Sigmoid colon (tissue), 6 donors: ENCODE measurements at regions not wholly inside any gene's neighbourhood (a gene's known extent, or its start where the extent isn't known, plus 50 kb on each side); places are given as distances from the start of the nearest gene placed in this dataset.

Experiments used
- DNase-seq: peaks from one replicate; pipeline ENCODE4 v3.0.0-alpha.2; 2019
- H3K27ac ChIP-seq, 4 donors: fragments of 200-600 bp; sonication (generic); one replicate each; pipeline ENCODE4 v1.5.1; 2016 to 2019; ENCODE audit warnings: mild to moderate bottlenecking in 1 of 4
- H3K27me3 ChIP-seq, 3 donors: fragments of 200-600 bp; sonication (generic); one replicate each; pipeline ENCODE4 v1.5.1; 2019; ENCODE audit warnings: mild to moderate bottlenecking in 1 of 3
- H3K36me3 ChIP-seq, 4 donors: fragments of 200-600 bp; sonication (generic); one replicate each; pipeline ENCODE4 v1.5.1; 2016 to 2019
- H3K4me1 ChIP-seq, 4 donors: fragments of 200-600 bp; sonication (generic); one replicate each; pipeline ENCODE4 v1.5.1; 2017 to 2019
- H3K4me3 ChIP-seq, 4 donors: fragments of 200-600 bp; sonication (generic); one replicate each; pipeline ENCODE4 v1.5.1; 2017 to 2019; ENCODE audit warnings: mild to moderate bottlenecking in 2 of 4, moderate library complexity in 1 of 4
- H3K9me3 ChIP-seq, 4 donors: fragments of 200-600 bp in 3 of 4; sonication (generic) in 3 of 4; one replicate each; pipeline versions ENCODE4 v1.5.1 to v1.6.1; 2013 to 2019
- CTCF ChIP-seq, 4 experiments: fragments of 450-650 bp in 3 of 4; fragments of 200-600 bp in 1 of 4; IDR thresholded peaks; one replicate each; pipeline ENCODE4 v1.5.1; 2016 to 2019; ENCODE audit warnings: antibody characterized with exemption in 4 of 4, mild to moderate bottlenecking in 3 of 4, moderate library complexity in 2 of 4
- EP300 ChIP-seq, 4 donors: sonication (generic); formaldehyde crosslinking; IDR thresholded peaks; one replicate each; pipeline ENCODE4 v1.6.1; 2017; ENCODE audit warnings: antibody characterized with exemption in 4 of 4
- POLR2A ChIP-seq, 2 donors: fragments of 450-650 bp; IDR thresholded peaks; one replicate each; pipeline ENCODE4 v1.6.1; 2016; ENCODE audit warnings: antibody characterized with exemption in 2 of 2, mild to moderate bottlenecking in 2 of 2, moderate library complexity in 2 of 2
- POLR2AphosphoS5 ChIP-seq, 4 donors: sonication (generic); formaldehyde crosslinking; IDR thresholded peaks; one replicate each; pipeline ENCODE4 v1.6.1; 2017; ENCODE audit warnings: antibody characterized with exemption in 4 of 4
- WGBS, 2 donors: extraction: QIAGEN DNeasy Blood & Tissue Kit; methylation state at CpG; one replicate each; pipeline ENCODE4 v1.1.7; 2013; 5-methylcytosine and 5-hydroxymethylcytosine counted together
- intact Hi-C: fragments of 100-400 bp; cut with DNase I; formaldehyde crosslinking; loops from one replicate; pipeline ENCODE4 v1.15.1; 2023
- donor health status: healthy with polysubstance abuse.
- donor health status: healthy.

DNA sequence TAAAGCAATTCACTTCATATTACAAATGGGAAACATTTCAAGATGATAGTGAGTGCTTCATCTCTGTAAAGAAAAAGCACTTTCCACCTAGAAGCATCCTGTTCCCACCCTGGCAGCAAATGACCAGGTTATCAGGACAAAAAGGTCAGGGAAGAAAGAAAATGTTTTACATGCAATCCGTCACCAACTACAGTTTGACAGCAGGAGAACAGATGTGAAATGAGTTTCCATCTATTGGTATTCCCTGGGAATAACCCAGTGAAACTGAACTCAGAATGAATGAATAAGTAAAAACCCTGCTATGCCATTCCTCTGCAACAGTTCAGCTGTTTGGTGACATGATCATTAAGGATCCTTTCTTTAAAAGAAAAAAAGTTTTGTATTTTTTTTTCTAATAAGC is 67.6 kb downstream of the HTR1A start:
- H3K27ac ChIP-seq = no peak overlapping the region
- H3K4me3 ChIP-seq = no peak overlapping the region
- DNase-seq = no peak
- 64 to 86% methylated on average over 1 of the region's 1 CpG for WGBS, 2 donors
- no peaks in the 10 kb centered on the region for H3K36me3 ChIP-seq
- no peaks in the 10 kb centered on the region for H3K9me3 ChIP-seq
- TF ChIP-seq CTCF (IDR thresholded peaks at IDR 0.05) = no peak
- H3K4me1 ChIP-seq = no peaks in the 10 kb centered on the region
- intact Hi-C loops = no loop called here
- no peaks in the 10 kb centered on the region for H3K27me3 ChIP-seq

GRCh38 chr5:63878788-63879187 is 83.5 kb downstream of the HTR1A start:
- 47 to 70% methylated on average over 1 of the region's 1 CpG for WGBS, 2 donors
- TF ChIP-seq POLR2AphosphoS5 (IDR thresholded peaks at IDR 0.05) = no peak
- TF ChIP-seq EP300 (IDR thresholded peaks at IDR 0.05) = no peak
- TF ChIP-seq POLR2A (IDR thresholded peaks at IDR 0.05) = no peak
- TF ChIP-seq CTCF (IDR thresholded peaks at IDR 0.05) = no peak
- Histone ChIP-seq H3K27ac (no peak overlapping the region), H3K36me3 (no peaks in the 10 kb centered on the region), H3K4me3 (no peak overlapping the region), H3K9me3 (no peaks in the 10 kb centered on the region), H3K27me3 (no peaks in the 10 kb centered on the region), H3K4me1 (no peaks in the 10 kb centered on the region)
- DNase-seq = no peak
- intact Hi-C loops = no loop called here

GRCh38 chr5:63877961-63878360 is 84.3 kb downstream of the HTR1A start:
- TF ChIP-seq POLR2A (IDR thresholded peaks at IDR 0.05) = no peak
- TF ChIP-seq CTCF (IDR thresholded peaks at IDR 0.05) = no peak
- no peak for TF ChIP-seq POLR2AphosphoS5 (IDR thresholded peaks at IDR 0.05)
- TF ChIP-seq EP300 (IDR thresholded peaks at IDR 0.05) = no peak
- H3K36me3 ChIP-seq = no peaks in the 10 kb centered on the region
- H3K4me1 ChIP-seq = no peaks in the 10 kb centered on the region
- H3K27me3 ChIP-seq = no peaks in the 10 kb centered on the region
- no peak overlapping the region for H3K27ac ChIP-seq
- WGBS, 2 donors = 74 to 75% methylated on average over 2 of the region's 2 CpGs
- no peak overlapping the region for H3K4me3 ChIP-seq
- no peaks in the 10 kb centered on the region for H3K9me3 ChIP-seq
- DNase-seq = no peak
- intact Hi-C loops = no loop called here

DNA sequence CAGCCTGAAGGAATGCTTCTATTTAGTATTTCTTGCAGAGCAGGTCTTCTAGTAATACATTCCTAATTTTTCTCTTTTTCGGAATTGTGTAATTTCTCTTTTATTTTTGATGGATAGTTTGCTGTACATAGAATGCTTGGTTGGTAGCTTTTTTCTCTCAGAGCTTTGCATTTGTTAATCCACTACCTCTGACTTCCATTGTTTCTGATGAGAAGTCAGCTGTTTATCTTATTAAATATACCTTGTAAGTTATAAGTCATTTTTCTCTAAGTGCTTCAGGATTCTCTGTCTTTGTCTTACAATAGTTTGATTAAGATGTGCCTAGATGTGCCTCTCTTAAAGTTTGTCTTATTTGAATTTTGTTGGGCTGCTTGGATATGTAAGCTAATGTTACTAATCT is 101.9 kb downstream of the HTR1A start:
- no peak for DNase-seq
- WGBS, 2 donors = 89 to 97% methylated on average over 1 of the region's 1 CpG
- peaks cover 0 to 5% (median 0%) of the 10 kb centered on the region in 4 donors for H3K9me3 ChIP-seq
- intact Hi-C loops = no loop called here
- H3K4me3 ChIP-seq = no peak overlapping the region
- H3K4me1 ChIP-seq = no peaks in the 10 kb centered on the region
- TF ChIP-seq EP300 (IDR thresholded peaks at IDR 0.05) (no peak), POLR2AphosphoS5 (IDR thresholded peaks at IDR 0.05) (no peak), POLR2A (IDR thresholded peaks at IDR 0.05) (no peak), CTCF (IDR thresholded peaks at IDR 0.05) (no peak)
- H3K27me3 ChIP-seq = no peaks in the 10 kb centered on the region
- no peak overlapping the region for H3K27ac ChIP-seq
- no peaks in the 10 kb centered on the region for H3K36me3 ChIP-seq

- 87 to 91% methylated on average over 2 of the region's 2 CpGs for WGBS, 2 donors
- H3K27me3 ChIP-seq = no peaks in the 10 kb centered on the region
- intact Hi-C loops = no loop called here
- H3K36me3 ChIP-seq = no peaks in the 10 kb centered on the region
- no peak for TF ChIP-seq EP300 (IDR thresholded peaks at IDR 0.05)
- TF ChIP-seq POLR2AphosphoS5 (IDR thresholded peaks at IDR 0.05) = no peak
- no peak for TF ChIP-seq POLR2A (IDR thresholded peaks at IDR 0.05)
- TF ChIP-seq CTCF (IDR thresholded peaks at IDR 0.05) = no peak
- DNase-seq = no peak
- H3K9me3 ChIP-seq = no peaks in the 10 kb centered on the region
- no peaks in the 10 kb centered on the region for H3K4me1 ChIP-seq
- no peak overlapping the region for H3K4me3 ChIP-seq
- H3K27ac ChIP-seq = no peak overlapping the region
These were observed 108.2 kb downstream of the HTR1A start for GRCh38 chr5:63854076-63854475.
